ENCODE measurements at regions not wholly inside any gene's neighbourhood (a gene's known extent, or its start where the extent isn't known, plus 50 kb on each side); places are given as distances from the start of the nearest gene placed in this dataset.

DNA sequence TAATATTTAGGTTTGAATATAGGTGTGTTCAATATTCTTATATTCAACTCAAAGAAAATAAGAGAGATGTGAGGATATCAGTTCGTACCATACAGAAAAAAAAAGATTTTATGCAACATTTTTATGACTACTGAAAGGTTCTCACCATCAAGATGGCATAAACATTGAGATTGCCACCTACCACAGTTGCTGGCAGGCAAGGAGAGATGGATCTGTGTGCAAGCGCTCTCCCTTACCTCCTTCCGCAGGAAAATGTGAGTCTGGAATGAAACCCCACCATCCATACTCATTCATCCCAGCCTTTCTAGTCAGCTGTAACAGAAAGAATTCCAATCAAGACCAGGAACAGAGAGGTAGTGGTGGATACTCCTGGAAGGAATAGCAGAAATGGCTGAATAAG, 376.9 kb downstream of the PPP3CA start:
- TF ChIP-seq, protein P1, sequence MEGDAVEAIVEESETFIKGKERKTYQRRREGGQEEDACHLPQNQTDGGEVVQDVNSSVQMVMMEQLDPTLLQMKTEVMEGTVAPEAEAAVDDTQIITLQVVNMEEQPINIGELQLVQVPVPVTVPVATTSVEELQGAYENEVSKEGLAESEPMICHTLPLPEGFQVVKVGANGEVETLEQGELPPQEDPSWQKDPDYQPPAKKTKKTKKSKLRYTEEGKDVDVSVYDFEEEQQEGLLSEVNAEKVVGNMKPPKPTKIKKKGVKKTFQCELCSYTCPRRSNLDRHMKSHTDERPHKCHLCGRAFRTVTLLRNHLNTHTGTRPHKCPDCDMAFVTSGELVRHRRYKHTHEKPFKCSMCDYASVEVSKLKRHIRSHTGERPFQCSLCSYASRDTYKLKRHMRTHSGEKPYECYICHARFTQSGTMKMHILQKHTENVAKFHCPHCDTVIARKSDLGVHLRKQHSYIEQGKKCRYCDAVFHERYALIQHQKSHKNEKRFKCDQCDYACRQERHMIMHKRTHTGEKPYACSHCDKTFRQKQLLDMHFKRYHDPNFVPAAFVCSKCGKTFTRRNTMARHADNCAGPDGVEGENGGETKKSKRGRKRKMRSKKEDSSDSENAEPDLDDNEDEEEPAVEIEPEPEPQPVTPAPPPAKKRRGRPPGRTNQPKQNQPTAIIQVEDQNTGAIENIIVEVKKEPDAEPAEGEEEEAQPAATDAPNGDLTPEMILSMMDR (IDR thresholded peaks at IDR 0.05; ENCODE audit: control insufficient read depth, extremely low read depth, insufficient read depth), result no peak
- no peak overlapping the region for H3K4me3 ChIP-seq (ENCODE audit: low read depth, low read length)
- no peak for DNase-seq (ENCODE audit: low read depth)

DNA sequence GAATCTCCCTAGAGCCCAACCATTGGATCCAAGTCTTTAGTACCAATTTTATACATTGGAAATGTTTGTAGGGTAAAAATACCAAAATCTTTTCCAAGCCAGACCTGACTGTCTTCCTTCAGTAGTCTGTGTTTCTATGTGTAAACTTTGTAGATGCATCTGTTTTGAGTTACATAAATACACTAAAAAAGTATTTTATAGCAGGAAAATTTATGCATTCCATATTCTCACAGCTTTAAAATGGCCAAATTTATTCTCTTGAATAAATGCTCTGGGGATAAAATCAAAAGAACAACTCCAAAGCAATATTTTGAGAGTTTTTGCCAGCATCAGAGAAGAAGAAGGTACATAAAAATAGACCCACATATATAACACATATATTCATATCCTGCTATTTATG, 377.4 kb downstream of the PPP3CA start:
- TF ChIP-seq, protein P1 (IDR thresholded peaks at IDR 0.05; ENCODE audit: control insufficient read depth, extremely low read depth, insufficient read depth), result no peak
- no peak for DNase-seq (ENCODE audit: low read depth)
- no peak overlapping the region for H3K4me3 ChIP-seq (ENCODE audit: low read depth, low read length)

DNA sequence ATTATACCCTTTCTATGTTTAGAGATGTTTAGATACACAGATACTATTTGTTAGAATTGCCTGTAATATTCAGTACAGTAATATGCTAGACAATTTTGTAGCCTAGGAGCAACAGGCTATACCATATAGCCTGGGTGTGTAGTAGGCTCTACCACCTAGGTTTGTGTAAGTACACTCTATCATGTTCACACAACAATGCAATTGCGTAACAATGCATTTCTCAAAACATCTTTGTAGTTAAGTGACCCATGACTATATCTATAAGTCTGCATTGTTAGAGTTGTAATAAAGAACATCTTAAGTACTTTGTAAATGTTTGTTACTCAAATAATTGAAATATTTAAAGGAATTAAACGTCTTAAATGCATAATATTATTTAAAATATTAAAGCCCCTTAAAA, 379.3 kb downstream of the PPP3CA start:
- TF ChIP-seq, protein P1 (IDR thresholded peaks at IDR 0.05; ENCODE audit: control insufficient read depth, extremely low read depth, insufficient read depth), result no peak

DNA sequence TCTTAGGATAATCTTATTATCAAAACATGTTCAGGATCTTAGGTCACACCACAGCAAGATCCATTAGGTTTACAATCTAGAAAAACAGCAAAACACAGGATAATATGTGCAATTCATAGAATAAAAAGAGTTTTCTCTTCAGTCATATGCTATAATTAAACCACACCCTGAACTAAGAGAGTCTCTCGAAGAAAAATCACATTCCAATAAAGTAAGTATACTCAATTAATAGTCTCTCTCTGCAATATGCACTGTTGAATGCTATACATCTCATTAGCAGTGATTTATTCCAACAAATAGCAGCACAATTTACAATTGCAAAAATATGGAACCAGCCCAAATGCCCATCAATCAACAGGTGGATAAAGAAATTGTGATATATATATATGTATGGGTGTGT, 383.7 kb downstream of the PPP3CA start:
- H3K4me3 ChIP-seq (ENCODE audit: low read depth, low read length), result no peak overlapping the region
- TF ChIP-seq, protein P1 (IDR thresholded peaks at IDR 0.05; ENCODE audit: control insufficient read depth, extremely low read depth, insufficient read depth), result no peak
- DNase-seq (ENCODE audit: low read depth), result no peak

More for the DNA sequence above, 379.3 kb downstream of the PPP3CA start:
- DNase-seq (ENCODE audit: low read depth), result no peak
- no peak overlapping the region for H3K4me3 ChIP-seq (ENCODE audit: low read depth, low read length)

DNA sequence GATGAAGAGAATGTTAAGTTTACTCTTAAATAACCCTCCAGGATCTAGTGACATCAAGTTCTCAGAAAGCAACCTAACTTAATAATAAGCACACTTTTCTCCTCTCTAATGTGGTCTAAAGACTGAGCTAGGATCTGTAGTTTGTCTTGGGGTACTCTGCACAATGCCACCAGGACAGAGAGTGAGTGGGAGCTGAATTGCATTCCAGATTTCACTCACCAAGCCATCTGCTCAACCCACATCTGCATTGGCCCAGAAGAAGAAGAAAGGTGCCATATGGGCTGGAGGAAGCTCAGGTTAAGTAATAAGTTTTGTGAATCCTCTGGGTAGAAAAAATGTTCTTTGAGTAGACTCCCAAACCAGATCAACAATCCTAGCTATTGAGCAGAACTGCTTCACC, 384.6 kb downstream of the PPP3CA start:
- no peak for DNase-seq (ENCODE audit: low read depth)
- no peak overlapping the region for H3K4me3 ChIP-seq (ENCODE audit: low read depth, low read length)
- TF ChIP-seq, protein P1 (IDR thresholded peaks at IDR 0.05; ENCODE audit: control insufficient read depth, extremely low read depth, insufficient read depth), result no peak

DNA sequence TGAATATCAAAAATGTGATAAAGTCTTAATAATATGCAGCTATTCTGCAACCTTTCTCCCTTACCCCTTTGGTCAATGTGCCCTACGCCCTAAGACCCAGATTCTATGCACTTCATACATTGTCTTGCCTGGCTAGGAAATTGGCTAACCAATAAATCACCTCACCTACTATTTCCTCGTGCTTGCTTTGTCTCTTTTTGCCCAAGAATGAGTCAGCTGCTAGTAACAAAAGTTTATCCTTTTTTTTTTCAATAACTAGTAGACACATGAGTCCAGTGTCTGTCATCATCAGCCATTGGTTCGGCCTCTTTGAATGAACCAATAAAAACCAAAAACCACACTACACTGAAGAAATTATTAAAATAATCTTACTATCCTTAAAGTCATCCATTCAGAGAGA, 387.1 kb downstream of the PPP3CA start:
- TF ChIP-seq, protein P1 (IDR thresholded peaks at IDR 0.05; ENCODE audit: control insufficient read depth, extremely low read depth, insufficient read depth), result no peak
- no peak for DNase-seq (ENCODE audit: low read depth)
- H3K4me3 ChIP-seq (ENCODE audit: low read depth, low read length), result no peak overlapping the region

DNA sequence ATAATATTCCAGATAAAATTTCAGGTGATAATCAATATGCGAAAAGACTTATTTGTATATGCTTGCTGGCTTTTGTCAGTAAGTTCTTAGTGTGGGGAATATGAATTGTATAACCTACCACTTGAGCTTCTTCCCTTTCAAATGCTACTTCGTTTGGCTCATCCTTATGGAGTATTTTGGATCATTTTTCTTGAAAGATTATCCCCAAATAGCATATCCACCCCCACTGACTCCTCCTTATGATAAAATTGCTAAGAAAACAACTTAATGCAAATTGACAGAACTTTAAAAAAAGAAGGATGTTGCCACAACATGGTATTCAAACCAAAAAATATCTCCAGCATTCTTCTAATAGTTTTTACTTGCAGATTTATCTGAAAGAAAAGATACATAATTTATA, 393.3 kb downstream of the PPP3CA start:
- TF ChIP-seq, protein P1 (IDR thresholded peaks at IDR 0.05; ENCODE audit: control insufficient read depth, extremely low read depth, insufficient read depth), result no peak
- no peak for DNase-seq (ENCODE audit: low read depth)
- H3K4me3 ChIP-seq (ENCODE audit: low read depth, low read length), result no peak overlapping the region

Measured in LNCaP clone FGC (cell line).